ENCODE measurements at regions not wholly inside any gene's neighbourhood (a gene's known extent, or its start where the extent isn't known, plus 50 kb on each side); places are given as distances from the start of the nearest gene placed in this dataset.

GRCh38 chr15:69577397-69577796 lies 124.8 kb downstream of the RPLP1 start:
- no peak for DNase-seq

GRCh38 chr15:69578252-69578651 lies 125.6 kb downstream of the RPLP1 start:
- no peak for DNase-seq

GRCh38 chr15:69578787-69579583 lies 126.4 kb downstream of the RPLP1 start:
- no peak for DNase-seq

GRCh38 chr15:69579950-69580618 lies 127.5 kb downstream of the RPLP1 start:
- DNase-seq, result no peak

GRCh38 chr15:69583626-69584025 lies 131.0 kb downstream of the RPLP1 start:
- no peak for DNase-seq

- DNase-seq, result no peak
These were observed 133.3 kb downstream of the RPLP1 start for GRCh38 chr15:69585937-69586336.

- DNase-seq, result no peak
These were observed 134.1 kb downstream of the RPLP1 start for GRCh38 chr15:69586721-69587120.

GRCh38 chr15:69587723-69588426 lies 135.3 kb downstream of the RPLP1 start:
- no peak for DNase-seq

GRCh38 chr15:69590201-69590710 lies 137.6 kb downstream of the RPLP1 start:
- no peak for DNase-seq

- no peak for DNase-seq
These were observed 138.4 kb downstream of the RPLP1 start for GRCh38 chr15:69590932-69591524.

- peak; percentile 87 for DNase-seq
These were observed 139.4 kb downstream of the RPLP1 start for GRCh38 chr15:69591905-69592508.

GRCh38 chr15:69592954-69593353 lies 140.3 kb downstream of the RPLP1 start:
- DNase-seq, result no peak

- DNase-seq, result no peak
These were observed 140.9 kb downstream of the RPLP1 start for GRCh38 chr15:69593488-69593887.

GRCh38 chr15:69593981-69594966 lies 141.7 kb downstream of the RPLP1 start:
- DNase-seq, result peak; percentile 95

- DNase-seq, result no peak
These were observed 142.6 kb downstream of the RPLP1 start for GRCh38 chr15:69595009-69595791.

- no peak for DNase-seq
These were observed 144.5 kb downstream of the RPLP1 start for GRCh38 chr15:69597061-69597592.

GRCh38 chr15:69599271-69599670 lies 146.7 kb downstream of the RPLP1 start:
- DNase-seq, result no peak

GRCh38 chr15:69600556-69601085 lies 148.0 kb downstream of the RPLP1 start:
- DNase-seq, result no peak

- no peak for DNase-seq
These were observed 149.3 kb downstream of the RPLP1 start for GRCh38 chr15:69601711-69602504.

All from NCI-H1436 treated with DMSO at 0.1 percent for 48 hours (cell line).